MM.1S (cell line): ENCODE measurements at regions not wholly inside any gene's neighbourhood (a gene's known extent, or its start where the extent isn't known, plus 50 kb on each side); places are given as distances from the start of the nearest gene placed in this dataset.

Experiments used
- CTCF ChIP-seq: fragments of 300-600 bp; sonication (generic); IDR thresholded peaks from 2 replicates; pipeline ENCODE4 v1.5.1; 2016; ENCODE audit warnings: antibody characterized with exemption, low read length, mixed read lengths
- EZH2 ChIP-seq: fragments of 300-600 bp; sonication (generic); optimal IDR thresholded peaks from 2 replicates; pipeline ENCODE3; 2017; ENCODE audit warnings: low read depth, mild to moderate bottlenecking, antibody characterized with exemption, low read length, mixed read lengths

- no peak for TF ChIP-seq EZH2
- no peak for TF ChIP-seq CTCF
Observed at GRCh38 chr20:40563296-40563950, 125.6 kb downstream of the MAFB start.
